ENCODE measurements at regions not wholly inside any gene's neighbourhood (a gene's known extent, or its start where the extent isn't known, plus 50 kb on each side); places are given as distances from the start of the nearest gene placed in this dataset.

DNA sequence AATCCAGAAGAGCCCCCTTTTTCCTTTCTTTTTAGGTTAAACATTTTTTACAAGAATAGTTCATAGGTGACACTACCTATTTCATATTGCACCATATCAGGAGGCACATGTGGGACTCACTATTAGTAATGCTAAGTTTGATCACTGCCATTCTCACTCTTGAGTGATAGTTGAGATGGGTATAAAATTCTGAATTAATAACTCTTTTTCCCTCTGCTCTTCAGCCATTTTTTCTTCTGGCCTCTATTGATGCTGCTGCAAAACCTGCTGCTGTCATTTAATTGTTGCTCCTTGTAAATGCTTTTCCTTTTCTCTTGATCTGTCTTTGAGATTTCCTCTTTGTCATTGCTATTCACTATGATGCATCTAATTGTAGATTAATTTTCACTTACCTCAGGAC is 482.0 kb downstream of the MID1IP1 start:
- Histone ChIP-seq H3K4me1 (no peaks in the 10 kb centered on the region), H3K9me3 (no peaks in the 10 kb centered on the region), H3K27ac (no peak overlapping the region), H3K36me3 (no peaks in the 10 kb centered on the region), H3K27me3 (no peaks in the 10 kb centered on the region), H3K4me3 (no peak overlapping the region)
- intact Hi-C loops (cut with DNase I; ENCODE audit: low total_unique reads) = no loop called here
- no peak for DNase-seq
- TF ChIP-seq, protein P1, sequence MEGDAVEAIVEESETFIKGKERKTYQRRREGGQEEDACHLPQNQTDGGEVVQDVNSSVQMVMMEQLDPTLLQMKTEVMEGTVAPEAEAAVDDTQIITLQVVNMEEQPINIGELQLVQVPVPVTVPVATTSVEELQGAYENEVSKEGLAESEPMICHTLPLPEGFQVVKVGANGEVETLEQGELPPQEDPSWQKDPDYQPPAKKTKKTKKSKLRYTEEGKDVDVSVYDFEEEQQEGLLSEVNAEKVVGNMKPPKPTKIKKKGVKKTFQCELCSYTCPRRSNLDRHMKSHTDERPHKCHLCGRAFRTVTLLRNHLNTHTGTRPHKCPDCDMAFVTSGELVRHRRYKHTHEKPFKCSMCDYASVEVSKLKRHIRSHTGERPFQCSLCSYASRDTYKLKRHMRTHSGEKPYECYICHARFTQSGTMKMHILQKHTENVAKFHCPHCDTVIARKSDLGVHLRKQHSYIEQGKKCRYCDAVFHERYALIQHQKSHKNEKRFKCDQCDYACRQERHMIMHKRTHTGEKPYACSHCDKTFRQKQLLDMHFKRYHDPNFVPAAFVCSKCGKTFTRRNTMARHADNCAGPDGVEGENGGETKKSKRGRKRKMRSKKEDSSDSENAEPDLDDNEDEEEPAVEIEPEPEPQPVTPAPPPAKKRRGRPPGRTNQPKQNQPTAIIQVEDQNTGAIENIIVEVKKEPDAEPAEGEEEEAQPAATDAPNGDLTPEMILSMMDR (IDR thresholded peaks at IDR 0.05) = no peak
- TF ChIP-seq POLR2A (IDR thresholded peaks at IDR 0.05) = no peak

DNA sequence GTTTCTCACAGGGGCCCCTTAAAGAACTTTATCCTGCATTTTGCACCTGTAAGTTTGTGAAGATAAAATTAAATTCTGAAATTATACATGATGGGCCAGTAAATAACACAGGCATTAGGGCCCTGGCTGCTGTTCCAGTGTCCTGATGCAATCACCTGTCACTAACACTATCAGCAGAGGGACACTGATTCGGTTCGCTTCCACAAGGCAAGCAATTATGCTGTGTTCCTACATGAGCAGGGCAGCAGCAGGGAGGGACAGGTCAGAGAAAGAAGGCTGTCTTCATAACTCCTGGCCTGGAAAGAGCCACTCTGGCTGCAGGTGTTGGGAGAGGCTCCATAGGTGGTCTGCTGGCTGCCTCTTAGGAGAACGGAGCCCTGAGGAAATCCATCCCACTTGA is 487.3 kb downstream of the MID1IP1 start:
- TF ChIP-seq POLR2A (IDR thresholded peaks at IDR 0.05) = no peak
- TF ChIP-seq, protein P1 (IDR thresholded peaks at IDR 0.05) = no peak
- intact Hi-C loops (cut with DNase I; ENCODE audit: low total_unique reads) = no loop called here
- no peak for DNase-seq
- Histone ChIP-seq H3K4me3 (no peak overlapping the region), H3K9me3 (no peaks in the 10 kb centered on the region), H3K36me3 (no peaks in the 10 kb centered on the region), H3K27me3 (no peaks in the 10 kb centered on the region), H3K4me1 (no peaks in the 10 kb centered on the region), H3K27ac (no peak overlapping the region)

DNA sequence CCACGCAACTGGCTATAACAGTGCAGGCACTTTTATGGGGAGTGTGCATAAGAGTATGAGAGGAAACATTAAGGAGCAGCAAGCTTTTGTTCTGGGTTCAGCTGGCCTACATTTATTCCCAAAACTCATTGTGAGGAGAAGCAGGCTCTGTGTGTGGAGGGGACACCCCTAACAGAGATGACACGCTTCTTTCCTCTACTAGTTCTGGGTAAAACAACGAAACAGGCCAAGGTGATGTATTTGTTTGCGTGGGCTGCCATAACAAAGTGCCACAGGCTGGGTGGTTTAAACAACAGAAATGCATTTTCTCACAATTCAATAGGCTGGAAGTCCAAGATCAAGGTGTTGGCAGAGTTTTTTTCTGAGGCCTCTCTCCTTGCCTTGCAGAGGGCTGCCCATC is 488.6 kb downstream of the MID1IP1 start:
- Histone ChIP-seq H3K9me3 (no peaks in the 10 kb centered on the region), H3K36me3 (no peaks in the 10 kb centered on the region), H3K4me3 (no peak overlapping the region), H3K4me1 (no peaks in the 10 kb centered on the region), H3K27me3 (no peaks in the 10 kb centered on the region), H3K27ac (no peak overlapping the region)
- DNase-seq = no peak
- TF ChIP-seq, protein P1 (IDR thresholded peaks at IDR 0.05) = no peak
- TF ChIP-seq POLR2A (IDR thresholded peaks at IDR 0.05) = no peak
- intact Hi-C loops (cut with DNase I; ENCODE audit: low total_unique reads) = no loop called here

DNA sequence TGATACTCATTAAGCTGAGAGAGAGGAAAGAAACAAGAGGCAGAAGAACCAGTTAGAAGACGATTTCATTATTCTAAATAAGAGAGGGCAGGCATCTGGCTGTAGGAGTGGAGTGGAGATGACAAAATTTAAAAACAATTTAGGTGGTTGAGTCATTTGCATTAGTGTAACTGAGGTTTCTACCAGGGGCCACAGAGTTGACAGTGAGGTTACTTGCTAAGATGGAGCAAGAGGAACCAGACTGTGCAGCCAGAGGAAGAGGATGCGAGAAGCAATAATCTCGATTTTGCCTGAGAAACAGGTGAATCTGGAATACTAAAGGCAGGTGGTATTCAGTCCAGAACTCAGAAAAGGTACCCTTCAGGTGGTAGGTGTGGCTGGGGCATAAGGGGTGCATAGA is 491.9 kb downstream of the MID1IP1 start:
- DNase-seq = no peak
- Histone ChIP-seq H3K27me3 (peaks cover 0 to 3% of the 10 kb centered on the region in 2 donors), H3K36me3 (no peaks in the 10 kb centered on the region), H3K4me3 (no peak overlapping the region), H3K27ac (no peak overlapping the region), H3K9me3 (no peaks in the 10 kb centered on the region), H3K4me1 (no peaks in the 10 kb centered on the region)
- intact Hi-C loops (cut with DNase I; ENCODE audit: low total_unique reads) = no loop called here
- TF ChIP-seq, protein P1 (IDR thresholded peaks at IDR 0.05) = no peak
- no peak for TF ChIP-seq POLR2A (IDR thresholded peaks at IDR 0.05)

DNA sequence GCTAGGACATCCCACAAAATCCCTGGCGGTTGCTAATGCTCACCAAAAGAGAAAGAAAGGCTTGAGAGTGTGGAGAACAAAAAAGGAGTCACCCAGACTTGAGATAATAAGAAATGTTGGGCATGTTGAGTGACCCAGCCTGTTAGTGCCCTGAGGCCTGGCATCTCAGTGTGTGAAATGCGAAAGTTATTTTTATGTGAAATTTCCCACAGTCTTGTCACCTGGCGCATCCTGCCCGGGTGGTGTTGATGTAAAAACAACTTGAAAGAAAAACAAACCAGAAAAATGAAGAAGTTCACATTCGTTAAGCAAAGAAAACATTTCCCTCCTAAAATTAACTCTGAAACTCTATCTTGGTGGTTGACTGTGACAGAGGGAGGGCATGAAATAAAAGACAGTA is 495.2 kb downstream of the MID1IP1 start:
- Histone ChIP-seq H3K27ac (no peak overlapping the region), H3K27me3 (peaks cover 0 to 3% of the 10 kb centered on the region in 2 donors), H3K4me1 (no peaks in the 10 kb centered on the region), H3K9me3 (no peaks in the 10 kb centered on the region), H3K36me3 (no peaks in the 10 kb centered on the region), H3K4me3 (no peak overlapping the region)
- TF ChIP-seq, protein P1 (IDR thresholded peaks at IDR 0.05) = no peak
- no peak for TF ChIP-seq POLR2A (IDR thresholded peaks at IDR 0.05)
- intact Hi-C loops (cut with DNase I; ENCODE audit: low total_unique reads) = no loop called here
- no peak for DNase-seq

Data from uterus (tissue), 3 donors.